Neural cell (in vitro differentiated cells): ENCODE measurements at regions not wholly inside any gene's neighbourhood (a gene's known extent, or its start where the extent isn't known, plus 50 kb on each side); places are given as distances from the start of the nearest gene placed in this dataset.

ENCODE experiments used
- small RNA-seq, 3 experiments: library from RNA; depleted of rRNA; stranded (forward); fragments of <200 nt; gene quantifications; one replicate each; pipeline ENCODE3, GENCODE V24; 2012

Small RNAs in the stretch of these regions (small RNA-seq; reads per million reads assigned to genes)
- gene AL163153.1 (0 reads per million in 3 experiments), gene AL358913.1 (0 reads per million in 3 experiments), gene AL442163.3 (0 reads per million in 3 experiments)
